HG03565 (cell line): ENCODE measurements at regions not wholly inside any gene's neighbourhood (a gene's known extent, or its start where the extent isn't known, plus 50 kb on each side); places are given as distances from the start of the nearest gene placed in this dataset.

Source experiments
- ATAC-seq: cut with Tn5 transposase; IDR thresholded peaks from one replicate; pipeline ENCODE4 v1.9.1; 2021; ENCODE audit warnings: mild to moderate bottlenecking, moderate library complexity; ENCODE audit not compliant: unreplicated experiment

DNA sequence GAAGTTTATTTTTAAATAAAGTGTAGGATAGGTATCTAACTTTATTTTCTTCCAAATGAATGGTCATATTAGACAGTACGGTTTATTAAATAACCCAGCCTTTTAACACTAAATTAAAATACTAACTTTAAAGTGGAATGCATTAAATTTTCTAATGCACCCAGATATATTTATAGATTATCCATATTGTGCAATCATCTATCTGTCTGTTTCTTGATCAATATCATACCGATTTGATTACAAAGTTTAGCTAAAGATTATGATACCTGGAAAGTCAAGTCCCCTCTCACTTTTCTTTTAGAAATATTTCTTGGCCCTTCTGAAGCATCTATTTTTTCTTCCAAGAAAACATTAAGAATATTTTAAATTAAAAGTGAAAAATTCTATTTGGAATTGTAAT lies 124.3 kb upstream of the PDE5A start:
- no peak for ATAC-seq

GRCh38 chr4:119750771-119751170 lies 122.2 kb upstream of the PDE5A start:
- no peak for ATAC-seq

DNA sequence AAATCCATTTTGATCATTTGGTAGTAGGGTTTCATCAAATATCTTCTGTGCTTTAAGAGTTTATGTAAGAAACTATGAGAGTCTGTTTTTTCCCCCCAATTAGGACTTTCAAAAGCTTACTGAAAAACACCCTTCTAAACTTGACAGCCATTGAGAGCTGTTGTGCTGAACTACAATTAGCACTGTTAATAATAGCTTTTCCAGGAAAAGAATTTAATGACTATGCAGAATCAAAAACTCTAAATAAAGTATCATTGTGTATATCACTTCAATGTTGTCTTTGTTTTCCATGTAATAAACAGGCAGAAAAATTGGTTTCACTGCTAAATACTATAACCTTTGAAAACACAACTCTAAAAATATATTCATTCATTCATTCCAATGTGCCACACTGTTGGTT lies 121.4 kb upstream of the PDE5A start:
- no peak for ATAC-seq

DNA sequence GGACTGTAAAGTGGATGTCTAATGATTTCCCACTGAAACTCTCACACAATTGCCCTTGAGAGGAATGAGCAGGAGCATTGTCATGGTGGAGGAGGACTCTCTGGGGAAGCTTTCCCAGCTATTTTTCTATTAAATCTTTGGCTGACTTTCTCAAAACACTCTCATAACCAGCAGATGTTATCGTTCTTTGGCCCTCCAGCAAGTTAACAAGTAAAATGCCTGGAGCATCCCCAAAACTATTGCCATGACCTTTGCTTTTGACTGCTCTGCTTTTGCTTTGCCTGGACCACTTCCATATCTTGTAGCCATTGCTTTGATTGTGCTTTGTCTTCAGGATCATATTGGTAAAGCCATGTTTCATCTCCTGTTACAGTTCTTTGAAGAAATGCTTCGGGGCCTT lies 120.2 kb upstream of the PDE5A start:
- no peak for ATAC-seq

GRCh38 chr4:119746951-119747350 lies 118.3 kb upstream of the PDE5A start:
- no peak for ATAC-seq

DNA sequence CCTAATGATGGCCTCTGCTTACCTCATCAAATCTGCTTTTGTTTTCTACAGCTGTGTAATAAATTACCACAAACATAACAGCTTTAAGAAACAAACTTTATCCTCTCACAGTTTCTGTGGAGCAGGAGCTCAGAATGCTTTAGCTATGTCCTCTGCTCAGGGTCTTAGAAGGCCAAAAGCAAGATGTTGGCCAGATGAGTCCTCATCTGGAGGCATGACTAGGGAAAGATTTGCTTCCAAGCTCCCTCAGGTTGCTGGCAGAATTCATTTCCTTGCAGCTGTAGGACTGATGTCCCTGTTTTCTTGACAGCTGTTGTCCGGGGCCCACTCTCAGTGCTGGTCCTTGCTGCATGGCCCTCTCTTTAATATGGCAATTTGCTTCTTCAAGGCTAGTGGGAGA lies 116.7 kb upstream of the PDE5A start:
- ATAC-seq: no peak

DNA sequence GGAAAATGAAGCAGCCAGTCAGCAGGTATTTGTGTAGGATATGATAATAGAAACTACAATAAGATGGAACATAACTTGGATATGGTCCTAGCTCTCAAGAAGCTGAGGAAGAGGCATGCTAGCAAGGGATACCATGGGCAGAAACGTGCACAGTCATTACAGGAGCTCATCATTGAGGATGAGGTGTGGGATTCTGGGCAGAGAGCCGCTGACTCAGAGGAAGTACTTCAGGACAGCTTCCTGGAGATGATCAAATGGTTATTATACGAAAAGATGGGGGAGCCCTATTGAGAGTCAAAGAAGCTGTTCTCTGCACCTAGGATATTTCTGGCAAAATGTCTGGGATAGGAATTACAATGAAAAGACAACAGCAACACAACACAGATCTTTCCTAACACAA lies 116.0 kb upstream of the PDE5A start:
- no peak for ATAC-seq

GRCh38 chr4:119743644-119744043 lies 115.0 kb upstream of the PDE5A start:
- no peak for ATAC-seq

- ATAC-seq: no peak
Observed at GRCh38 chr4:119739796-119740195, 111.2 kb upstream of the PDE5A start.

- ATAC-seq: no peak
Observed at GRCh38 chr4:119738901-119739300, 110.3 kb upstream of the PDE5A start.

DNA sequence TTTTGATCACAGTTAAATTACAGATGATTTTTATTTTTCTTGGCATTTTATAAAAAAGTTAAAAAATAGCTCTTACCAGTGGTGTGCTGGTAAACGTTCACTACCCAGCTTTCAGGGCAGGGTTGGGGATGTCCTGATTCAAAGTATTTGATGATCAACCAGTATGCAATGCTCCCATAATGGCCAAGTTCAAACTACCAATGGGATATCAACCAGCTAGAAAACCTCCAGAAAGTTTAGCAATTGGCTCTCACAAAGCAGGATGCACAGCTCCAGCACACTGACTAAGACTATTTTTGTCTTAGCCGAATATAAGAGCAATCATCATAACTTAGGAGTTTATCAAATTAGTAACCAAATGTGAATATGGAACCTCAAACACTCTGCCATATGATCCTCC lies 108.0 kb upstream of the PDE5A start:
- ATAC-seq: no peak

DNA sequence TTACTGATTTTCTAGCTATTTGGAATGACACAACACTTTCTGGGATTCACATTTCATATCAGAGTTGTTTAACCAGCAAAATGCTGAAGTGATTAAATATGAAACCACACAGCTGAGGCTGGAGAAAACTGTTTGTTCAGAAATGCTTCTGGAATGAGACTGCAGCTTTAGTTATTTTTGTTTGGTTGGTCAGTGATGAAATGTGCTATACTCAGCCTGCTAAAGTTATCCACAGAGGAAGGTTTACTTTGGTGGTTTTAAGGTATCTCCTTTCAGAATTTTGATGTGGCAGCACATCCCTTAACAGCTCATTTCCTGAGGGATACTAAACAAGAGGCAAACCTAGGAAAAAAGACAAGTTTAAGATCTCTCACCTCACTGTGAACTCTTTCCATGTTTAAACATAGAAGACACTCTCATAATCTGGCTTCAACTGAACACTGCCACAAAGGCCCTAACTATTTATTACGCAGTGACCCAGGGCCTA lies 106.6 kb upstream of the PDE5A start:
- ATAC-seq: no peak

GRCh38 chr4:119733431-119733830 lies 104.8 kb upstream of the PDE5A start:
- no peak for ATAC-seq

DNA sequence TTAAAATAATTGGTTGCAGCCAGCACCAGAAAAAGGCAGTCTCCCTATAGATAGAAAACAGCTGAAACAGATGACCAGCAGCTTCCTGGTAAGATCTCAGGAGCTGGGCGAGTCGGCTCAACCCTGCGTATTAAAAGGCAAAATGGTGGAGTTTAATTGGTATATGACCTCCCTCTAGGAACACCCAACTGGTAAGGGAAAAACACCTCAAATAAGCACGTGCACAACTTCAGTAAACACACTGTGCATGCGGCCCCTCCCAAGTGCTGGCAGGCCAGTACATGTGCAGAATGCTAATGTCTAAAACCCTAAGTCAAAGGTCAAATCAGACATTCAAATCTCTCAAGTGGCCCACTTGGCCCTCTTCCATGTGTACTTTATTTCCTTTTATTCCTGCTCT lies 103.2 kb upstream of the PDE5A start:
- ATAC-seq: no peak

DNA sequence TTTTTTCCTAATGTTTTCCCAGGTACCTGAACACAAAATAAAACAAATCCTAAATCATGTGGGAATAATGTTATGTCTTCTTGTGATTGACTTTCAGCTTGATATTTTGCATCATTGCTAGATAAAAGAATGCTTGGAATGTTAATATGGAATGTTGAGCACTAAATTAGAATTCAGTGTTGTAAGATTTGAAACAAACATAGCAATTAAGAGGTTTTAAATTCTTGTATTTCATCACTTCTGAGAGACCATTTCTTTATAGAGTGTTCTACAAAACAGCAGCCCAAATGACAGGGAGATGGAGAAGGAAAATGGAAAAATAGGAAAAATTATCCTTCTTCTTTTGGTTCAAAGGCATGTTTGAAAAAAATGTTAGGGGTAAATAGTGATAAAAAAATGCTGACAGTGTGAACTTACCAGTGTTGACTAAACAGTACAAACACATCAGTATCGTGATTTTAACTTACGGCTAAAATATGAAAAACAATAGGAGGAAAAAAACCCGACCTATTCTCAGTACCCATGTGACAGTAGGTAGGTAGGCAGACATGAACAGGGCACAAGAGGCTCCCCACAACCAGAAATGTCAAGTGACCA lies 102.6 kb upstream of the PDE5A start:
- ATAC-seq: no peak

DNA sequence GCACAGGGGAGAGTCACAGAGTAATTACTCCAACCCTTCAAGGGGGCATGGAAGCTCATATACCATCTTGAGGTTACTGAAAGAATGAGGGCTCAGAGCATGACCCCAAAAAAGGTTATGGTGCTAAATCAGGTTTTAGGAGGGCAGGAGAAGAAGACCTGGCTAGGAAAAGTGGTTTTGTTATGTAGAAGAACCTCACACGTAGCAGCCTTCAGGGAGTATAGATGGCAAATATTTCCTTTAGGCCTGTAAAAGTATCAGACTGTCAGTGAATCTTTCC lies 102.0 kb upstream of the PDE5A start:
- ATAC-seq: no peak

DNA sequence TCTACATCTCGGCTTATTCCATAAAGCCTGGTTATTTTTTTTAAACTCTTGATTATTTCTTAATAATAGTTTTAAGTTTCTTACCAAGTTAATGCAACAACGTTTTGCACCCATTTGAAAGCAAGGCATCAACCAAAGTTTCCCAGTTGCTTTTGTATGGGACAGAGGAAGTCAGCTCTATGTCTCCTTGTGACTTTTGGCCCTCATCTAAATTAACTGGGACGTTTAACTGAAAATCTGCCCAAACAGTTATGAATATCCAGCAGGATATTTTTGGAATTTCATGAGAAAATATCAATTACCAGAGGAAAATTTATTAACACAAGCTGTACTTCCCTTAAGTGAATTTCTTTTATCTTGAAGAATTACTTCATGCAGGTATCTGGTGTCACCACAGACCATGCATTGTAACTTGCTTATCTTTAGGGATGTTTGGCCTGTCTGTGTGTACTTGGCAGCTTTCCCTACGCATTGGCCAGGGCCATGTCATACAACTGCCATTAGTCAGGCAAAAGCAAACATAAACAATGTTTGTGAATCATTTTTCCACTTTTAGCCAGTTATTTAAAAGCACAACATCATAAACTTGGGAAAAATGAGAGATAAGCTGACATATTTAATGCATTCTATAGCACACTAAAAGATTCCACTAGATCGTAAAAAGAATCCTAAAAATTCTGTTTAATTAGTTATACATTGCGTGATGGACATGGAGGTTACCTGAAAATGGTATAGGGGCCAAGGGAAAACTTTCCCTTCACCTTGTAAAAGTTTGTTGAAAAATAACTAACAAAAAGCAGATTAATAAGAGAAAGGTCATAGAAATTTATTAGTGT lies 101.4 kb upstream of the PDE5A start:
- no peak for ATAC-seq

- ATAC-seq: no peak
Observed at GRCh38 chr4:119728692-119729593, 100.3 kb upstream of the PDE5A start.

DNA sequence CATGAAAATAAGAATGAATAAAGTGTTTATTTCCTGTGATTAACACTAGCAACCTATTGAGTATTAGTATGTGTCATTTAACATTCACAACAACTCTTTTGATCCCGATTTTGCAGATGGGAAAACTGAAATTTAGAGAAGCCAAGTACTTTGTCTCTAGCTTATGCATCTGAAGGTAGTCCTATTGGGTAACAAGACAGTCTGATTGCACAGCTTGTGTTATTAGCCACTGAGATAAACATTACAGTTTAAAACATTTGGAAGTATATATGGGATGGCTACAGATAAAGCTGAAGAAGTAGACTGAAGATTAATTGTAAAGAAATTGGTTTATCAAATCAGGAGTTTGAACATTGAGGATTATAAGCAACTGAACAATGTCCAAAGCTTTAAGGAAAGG lies 99.6 kb upstream of the PDE5A start:
- ATAC-seq: no peak

DNA sequence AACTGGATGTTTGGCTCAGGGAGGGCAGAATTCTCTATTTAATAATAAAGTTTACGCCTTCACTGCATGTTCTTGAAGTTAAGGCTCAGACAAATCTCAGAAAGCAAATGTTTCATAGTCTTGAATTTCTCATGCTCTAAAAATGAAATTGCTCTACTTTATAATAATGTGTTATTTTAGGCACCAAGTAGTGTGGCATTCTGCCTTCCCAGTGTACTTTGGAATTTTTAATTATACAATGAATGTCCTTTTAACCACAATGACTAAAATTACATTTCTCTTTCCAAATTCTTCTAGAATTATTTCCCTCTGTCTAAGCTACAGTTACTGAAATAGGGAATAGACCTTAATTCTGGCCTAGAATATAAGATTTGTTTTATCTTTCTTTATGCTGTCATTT lies 97.9 kb upstream of the PDE5A start:
- no peak for ATAC-seq

GRCh38 chr4:119725688-119726330 lies 97.2 kb upstream of the PDE5A start:
- no peak for ATAC-seq
